Stimulated activated CD4-positive, alpha-beta T cell treated with anti-CD3 and anti-CD28 coated beads, Interleukin-12 subunit alpha, Interleukin-12 subunit beta, amount 100 ng/mL, for 24 hours (primary cell): ENCODE measurements at regions not wholly inside any gene's neighbourhood (a gene's known extent, or its start where the extent isn't known, plus 50 kb on each side); places are given as distances from the start of the nearest gene placed in this dataset.
"Not testable (repeated sequence)": the region's sequence is repeated elsewhere in the genome, so short reads cannot be mapped to it uniquely, and the experiment has no call there.

Source experiments
- DNase-seq, 2 experiments: peaks; one replicate each; pipeline ENCODE4 v3.0.0-alpha.2; 2020; ENCODE audit warnings: low read depth in 2 of 2

DNA sequence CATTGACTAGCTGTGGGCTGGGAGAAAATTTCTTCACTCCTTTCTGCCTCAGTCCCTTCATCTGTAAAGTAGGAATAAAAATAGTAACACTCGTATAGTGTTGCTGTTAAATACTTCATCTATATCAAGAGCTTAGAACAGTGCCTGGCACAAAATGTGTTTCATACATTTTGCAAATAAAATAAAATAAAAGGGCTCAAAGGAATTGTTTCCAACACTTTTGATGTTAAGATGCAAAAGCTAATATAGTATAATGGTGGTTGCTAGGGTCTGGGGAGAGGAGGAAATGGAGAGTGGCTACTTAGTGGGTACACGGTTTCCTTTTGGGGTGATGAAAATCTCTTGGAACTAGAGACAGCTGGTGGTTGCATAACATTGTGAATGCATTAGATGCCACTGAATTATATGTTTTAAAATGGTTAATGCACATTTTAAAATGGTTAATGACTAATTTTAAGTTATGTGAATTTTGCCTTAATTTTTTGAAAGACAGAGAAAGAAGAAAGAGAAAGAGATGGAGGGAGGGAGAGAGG is 542.1 kb upstream of the ID2 start:
- DNase-seq: no peak

DNA sequence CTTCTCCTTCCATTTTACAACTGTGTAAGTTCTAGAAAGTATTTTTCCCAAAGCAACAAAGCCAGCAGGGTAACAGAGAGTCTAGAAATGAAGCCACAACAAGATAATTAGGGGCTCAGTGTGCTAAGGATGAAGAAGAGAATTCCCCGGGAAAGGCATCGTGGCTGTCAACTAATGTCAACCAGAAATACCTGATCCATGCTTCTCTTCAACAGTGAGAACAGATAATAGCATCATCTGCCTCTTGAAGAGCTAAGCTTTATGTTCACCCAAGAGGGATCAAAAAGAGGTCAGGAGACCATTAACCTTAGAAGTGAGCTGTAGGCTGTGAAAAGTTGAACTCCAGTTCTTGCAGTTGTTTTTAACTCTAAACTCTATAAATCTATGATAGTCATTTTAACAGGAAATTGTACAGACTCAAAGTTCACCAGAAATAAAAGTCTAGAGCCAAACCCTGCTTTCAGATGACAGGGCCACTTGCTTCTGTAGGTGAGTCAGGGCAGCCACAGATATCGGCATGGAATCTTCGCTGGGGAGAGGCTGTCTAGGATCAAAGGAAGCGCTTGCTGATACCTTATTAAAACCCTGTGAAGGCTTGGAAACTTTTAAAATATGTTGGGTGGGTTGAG is 540.7 kb upstream of the ID2 start:
- DNase-seq: no peak

DNA sequence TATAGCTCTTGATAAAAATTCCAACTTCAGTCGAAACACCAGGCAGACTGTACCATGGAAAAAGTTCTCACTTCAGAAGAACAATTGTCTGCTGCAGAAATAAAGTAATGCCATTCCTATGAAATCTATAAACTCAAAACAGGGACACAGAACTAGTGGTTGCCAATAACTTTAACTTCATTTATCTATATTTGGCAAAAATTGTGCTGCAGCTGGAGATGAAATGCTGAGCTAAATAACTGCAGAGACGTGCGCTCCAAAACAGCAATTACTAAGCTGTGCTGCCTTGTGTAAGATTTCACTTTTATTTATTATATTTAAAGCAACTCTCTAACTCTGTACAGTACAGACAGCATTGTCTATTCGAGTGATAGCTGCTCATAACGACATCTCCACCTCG is 540.1 kb upstream of the ID2 start:
- no peak for DNase-seq

DNA sequence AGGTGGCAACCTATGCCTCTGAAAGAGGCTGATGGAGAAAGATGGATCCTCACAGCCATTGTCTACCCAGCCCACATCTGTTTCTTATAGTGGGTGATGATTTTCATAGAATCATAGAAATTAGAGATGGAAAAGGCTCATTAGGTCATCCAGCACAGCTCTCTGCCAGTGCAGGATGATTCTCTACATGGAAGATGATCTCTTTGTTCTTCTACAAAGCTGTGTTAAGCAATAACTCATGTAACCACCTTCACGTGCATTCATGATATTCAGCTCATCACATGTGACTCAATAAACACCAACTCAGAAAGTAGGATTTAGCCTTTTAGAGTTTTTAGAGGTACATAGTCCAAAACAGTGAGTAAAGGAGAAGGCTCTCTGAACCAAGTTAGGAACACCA is 539.4 kb upstream of the ID2 start:
- DNase-seq: no peak

DNA sequence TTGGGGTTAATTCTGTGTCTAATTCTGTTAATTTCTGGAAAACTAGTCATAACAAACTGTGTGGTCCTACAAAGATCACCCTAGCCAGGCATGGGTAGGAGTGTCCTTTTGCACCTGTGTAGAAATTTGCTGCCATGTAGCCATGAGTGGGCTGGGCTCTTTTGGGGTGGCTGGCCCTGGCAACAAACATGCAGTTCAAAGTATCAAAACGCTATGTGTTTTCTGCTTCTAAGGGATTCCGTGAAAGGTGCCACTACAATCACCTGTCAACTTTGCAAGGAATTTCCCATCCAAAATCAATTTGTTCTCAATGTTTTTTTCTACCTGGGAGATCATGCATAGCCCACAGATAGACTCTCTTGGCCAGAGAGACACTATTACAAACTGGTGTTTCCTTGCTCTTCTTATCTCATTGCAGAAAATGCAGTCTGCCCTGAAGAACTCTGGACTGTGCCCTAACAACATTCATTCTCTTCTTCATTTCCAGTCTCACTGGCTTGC is 537.7 kb upstream of the ID2 start:
- DNase-seq: no peak

DNA sequence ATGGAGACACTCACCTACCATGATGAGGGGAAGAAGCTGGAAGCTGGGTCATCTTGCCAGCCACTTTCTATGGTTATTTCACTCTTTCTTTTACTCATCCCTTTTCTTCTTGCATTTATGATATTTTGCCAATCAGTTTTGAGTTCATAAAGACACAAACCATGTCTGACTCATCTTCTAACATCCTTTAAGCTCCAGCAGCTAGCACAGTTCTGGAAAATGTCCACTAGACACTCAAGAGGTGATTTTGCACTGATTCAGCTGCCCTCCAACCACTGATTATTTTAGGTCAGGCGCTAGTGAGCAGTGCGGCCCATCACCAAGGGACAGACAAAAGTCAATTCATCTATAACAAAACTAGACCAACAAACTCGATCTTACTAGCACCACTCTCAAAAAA is 537.1 kb upstream of the ID2 start:
- no peak for DNase-seq

DNA sequence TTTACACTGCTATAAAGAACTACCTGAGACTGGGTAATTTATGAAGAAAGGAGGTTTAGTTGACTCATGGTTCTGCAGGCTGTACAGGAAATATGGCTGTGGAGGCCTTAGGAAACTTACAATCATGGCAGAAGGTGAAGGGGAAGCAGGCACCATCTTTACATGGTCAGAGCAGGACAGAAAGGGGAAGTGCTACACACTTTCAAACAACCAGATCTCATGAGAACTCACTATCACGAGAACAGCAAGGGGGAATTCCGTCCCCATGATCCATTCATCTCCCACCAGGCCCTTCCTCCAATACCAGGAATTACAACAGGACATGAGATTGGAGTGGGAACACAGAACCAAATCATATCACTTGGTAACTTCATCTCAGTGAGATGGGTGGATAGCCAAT is 536.5 kb upstream of the ID2 start:
- DNase-seq: not testable (repeated sequence)

DNA sequence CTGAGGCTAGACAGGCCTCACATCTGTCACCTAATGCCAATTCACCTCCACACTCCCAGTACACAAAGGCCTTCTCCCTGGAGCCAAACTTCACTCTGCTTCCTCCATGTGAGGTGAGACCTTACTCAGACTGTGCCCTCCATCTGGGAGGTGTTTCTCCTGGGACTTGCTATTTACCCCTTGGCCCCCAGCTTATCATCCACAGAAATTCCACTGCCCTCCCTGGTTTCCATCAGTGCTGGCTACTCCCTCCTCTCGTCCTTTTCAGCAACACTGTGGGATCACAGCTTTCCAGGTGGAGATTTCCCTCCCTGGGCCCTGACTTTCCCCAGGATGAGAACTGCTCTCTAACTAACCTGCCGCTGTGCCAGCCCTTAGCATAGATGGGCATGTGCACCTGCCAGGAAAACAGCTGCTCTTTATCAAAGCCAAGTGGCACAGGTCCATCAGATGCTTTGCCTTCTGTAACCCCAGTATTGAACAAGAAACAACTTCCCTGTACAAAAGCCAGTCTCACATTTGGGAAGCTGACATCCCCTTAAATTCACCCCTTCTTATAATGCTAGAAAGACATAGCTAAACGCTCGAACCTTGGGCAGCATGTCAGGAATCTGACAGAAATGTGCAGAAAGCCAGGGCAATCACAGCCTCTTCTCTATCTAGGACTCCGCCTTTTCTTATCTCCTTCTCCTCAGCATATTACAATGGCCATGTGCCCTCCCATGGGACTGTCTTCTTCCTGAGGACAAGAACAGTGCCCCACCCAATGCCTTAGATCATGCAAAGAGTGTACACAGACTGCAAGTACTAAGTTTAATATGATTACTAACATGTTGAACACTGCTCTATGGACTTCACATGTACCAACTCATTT is 535.5 kb upstream of the ID2 start:
- DNase-seq: no peak

DNA sequence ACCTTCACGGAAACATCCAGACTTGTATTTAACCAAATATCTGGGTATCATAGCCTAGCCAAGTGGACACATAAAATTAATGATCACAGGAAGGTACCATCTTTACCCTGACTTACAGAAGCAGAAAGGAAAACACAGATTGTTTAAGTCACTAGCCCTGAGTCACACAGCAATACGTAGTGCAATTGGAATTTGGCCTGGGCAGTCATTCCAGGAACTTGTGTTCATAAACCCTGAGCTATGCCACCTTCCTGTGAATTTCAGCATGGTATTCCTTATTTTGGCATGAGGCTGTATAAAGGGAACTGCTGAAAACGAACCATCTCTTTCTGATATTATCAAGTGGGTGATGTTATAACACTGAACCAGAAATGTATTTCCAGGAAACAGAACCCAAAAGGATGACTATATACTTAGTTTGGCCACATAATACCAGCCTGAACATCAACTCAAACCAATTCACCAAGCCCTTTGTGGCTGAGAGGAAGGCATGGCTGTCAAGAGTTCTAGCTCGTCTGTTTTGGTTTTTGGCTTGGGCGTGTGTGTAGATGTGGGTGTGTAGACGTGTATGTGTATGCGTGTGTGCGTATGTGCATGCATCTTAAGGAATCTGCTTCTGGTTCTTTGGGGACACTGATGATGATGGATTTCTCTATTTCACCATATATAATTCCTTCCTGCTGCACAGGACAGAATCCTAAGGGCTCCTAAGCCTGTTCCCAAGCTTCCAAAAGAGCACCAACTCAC is 533.4 kb upstream of the ID2 start:
- no peak for DNase-seq

DNA sequence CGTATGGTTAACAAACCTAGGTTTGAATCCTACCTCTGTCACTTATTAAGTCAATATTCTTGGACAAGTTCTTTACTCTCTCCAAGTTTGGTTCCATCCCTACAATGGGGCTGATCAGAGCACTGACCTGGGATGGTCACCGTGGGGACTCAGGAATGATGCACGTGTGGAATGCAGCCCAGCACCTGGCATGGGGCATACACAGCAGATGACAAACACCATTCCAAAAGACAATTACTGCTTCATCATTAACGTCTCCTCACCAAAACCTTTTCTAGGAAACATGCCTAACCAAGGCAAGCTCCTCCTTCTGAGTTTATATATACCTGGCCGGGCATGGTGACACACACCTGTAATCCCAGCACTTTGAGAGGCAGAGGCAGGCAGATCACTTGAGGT is 532.9 kb upstream of the ID2 start:
- DNase-seq: no peak

DNA sequence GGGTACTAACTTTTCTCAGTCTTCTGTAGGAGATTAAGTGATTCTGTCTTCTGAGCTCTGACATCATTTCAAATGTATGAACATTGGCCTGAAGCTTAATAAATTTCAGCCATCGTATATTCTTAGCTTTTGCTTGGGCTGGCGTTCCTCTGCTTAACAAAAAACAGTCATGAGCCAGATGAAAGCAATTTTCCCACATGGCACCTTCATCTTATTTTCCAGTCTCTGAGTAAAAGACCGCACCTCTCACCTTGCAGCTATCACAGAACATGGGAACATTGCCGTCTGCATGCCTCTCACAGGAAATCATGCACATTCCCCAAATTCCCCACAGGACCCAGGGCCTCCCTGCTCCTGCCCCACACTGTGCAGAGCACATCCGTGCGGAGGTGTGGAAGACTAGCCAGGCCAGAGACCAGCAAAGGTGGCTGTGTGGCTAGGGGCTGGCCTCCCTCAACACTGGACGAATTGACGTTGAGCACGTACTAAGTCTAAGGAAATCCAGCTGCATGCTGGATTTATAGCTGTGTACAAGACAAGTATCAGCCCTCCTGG is 531.8 kb upstream of the ID2 start:
- DNase-seq: no peak

DNA sequence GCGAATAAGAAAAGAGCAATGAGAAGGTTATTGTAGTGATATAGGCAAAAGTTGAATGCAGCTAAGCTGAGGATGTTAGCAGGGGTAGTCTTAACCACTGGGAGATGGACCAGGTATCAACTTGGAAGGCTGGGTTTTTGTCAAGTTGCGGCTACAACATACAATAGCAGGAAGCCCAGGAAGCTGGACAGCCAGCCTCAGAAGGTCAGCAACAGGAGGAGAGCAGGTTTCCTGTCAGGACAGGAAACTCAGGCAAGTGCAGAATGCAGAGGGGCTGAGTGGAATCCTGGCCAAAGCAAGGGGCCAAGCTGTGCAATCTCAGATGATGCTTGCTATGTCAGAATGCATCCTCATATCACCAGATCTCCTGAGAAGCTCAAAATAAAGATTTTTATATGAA is 530.0 kb upstream of the ID2 start:
- DNase-seq: no peak

DNA sequence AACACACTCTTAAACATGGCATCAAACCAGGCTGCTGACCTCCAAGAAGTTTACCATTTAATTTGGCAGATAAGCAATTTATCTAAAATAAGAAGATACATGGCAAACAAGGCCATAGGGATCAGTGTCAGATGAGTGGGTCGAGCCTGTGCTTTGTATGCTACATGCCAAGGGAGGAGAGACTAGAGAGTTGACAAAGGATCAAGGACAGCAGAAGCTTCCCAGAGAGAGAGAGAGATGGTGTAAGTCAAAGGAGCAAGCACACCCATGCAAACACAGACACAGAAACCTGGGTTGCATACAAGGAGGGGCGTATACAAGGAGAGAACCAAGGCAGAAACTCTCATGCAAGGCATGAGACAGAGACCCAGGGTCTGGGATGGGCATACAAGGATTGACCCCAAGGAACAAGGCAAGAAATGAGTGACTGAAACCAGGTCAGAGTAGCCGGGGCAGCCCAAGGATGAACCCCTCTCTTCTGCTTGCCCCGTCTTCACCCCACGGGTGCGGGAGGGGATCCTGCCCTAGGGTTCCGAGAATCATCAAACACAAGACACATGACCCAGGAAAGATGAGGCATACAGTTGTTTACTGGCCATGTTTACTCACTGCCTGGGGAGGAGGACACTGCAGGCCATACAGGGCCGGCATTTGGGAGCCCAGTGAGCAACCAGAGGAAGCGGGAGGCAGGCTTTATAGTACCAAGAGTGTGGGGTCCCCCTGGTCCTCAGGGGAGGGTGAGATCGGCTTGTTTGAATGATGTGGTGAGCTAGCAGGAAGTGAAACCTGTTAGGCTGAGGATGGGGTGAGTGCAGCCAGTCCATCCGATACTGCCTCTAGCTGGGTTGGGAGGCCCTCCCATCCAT is 529.2 kb upstream of the ID2 start:
- no peak for DNase-seq

DNA sequence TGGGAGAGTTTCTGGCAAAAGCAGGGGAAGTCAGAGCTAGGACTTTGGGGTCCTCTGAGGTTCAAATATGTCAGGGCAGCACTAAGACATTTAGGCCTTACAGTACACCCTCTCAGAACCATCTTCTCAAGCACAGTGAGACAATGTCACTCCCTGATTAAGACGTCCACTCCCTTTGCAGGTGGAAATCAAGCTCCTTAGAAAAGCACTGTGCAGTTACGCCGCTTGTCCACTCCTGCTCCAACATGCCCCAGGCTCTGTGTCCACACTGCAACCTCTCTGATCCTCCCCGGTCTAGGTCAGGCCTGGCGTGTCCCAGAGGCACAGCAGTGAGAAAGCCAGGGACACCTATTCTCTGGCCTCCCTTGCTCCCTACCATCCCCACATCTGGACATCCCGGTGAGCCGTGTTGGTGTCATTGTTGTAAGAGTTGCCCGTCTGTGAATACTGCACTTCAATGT is 528.6 kb upstream of the ID2 start:
- no peak for DNase-seq

DNA sequence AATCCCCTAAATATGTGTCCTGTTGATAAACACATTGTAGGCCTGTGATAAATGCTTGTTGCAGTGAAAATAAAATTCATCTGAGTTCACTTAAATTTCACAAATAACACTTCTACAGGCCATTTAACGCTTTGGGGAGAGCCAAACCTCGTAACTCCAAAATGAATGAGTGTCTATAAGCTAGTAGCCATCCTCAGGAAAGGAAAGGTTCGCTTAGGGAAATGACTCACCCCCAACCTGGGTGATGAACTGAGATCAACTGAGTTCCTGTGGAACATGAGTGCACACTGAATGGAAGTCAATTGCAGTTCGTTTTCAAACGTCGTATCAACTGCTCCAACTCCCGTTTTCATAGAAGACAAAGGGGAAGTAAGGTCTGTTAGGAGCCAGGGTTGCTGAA is 527.6 kb upstream of the ID2 start:
- DNase-seq: no peak

DNA sequence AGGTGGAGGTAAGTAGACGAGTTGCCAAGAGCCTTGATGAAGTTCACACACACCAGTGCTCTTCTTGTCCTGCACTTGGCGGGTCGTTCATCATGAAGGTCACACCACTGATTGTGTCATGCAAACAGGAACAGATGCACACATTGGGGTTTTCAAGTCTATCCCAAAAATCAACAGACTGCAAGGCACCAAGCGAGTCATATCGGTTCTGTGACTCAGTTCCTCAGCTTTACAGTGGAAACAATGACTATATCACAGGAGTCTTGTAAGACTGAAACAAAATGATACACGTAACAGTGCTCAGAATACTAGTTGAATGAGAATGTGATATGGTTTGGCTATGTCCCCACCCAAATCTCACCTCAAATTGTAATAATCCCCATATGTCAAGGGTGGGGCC is 526.9 kb upstream of the ID2 start:
- peak; percentile 10 to 26 for DNase-seq

DNA sequence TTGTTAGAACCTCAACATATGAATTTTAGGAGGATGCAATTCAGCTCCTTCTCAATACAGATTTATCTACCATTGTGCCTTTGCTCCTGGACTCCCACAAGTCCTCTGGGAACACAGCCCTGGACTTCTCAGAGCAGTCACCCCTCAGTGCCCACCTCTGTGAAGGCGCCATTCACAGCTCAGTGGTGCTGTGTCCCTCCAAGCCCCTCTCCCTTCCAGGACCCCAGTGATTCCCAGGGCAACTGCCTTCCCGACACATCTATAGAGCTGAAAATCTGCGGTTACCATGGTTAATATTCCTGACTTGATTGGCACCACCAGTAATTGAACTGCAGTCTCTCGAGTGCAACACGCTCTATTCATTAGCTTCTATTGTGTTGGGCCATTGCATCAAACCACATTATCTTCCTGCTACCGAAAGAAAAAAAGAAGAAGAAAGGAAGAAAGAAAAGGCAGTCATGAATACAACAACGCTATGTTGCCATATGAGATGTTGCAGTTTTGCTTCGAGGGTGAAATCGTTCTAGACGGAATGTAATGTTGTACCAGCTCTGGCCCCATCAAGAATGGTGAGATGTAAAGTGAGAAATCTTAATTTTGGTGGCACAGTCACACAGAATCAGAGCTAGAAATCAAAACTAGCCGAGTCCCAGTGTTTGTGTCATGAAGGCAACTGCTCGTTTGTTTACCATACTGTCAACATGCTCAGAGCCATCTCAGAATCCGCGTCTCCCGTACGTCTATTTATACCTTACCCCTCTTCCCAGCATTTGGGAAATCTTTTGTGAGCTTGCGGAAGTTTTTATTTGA is 524.0 kb upstream of the ID2 start:
- no peak for DNase-seq

DNA sequence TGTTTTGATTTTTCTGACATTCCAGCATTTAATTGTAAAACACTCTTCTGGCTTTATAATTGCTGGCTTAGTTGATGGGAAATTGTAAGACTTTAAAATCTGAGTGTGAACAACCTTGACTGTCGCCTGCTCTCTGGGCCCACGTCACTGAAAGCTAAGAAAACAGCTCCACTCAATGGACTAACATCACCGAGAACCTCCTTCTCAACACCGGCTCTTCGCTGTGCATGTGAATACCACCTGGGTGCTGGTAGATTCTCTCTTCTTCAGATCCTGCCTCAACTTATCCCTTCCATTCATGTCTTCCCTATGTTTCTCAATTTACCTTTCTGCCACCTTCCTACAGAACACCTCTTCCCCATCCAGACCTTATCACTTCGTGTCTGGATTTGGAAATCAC is 523.1 kb upstream of the ID2 start:
- DNase-seq: no peak

DNA sequence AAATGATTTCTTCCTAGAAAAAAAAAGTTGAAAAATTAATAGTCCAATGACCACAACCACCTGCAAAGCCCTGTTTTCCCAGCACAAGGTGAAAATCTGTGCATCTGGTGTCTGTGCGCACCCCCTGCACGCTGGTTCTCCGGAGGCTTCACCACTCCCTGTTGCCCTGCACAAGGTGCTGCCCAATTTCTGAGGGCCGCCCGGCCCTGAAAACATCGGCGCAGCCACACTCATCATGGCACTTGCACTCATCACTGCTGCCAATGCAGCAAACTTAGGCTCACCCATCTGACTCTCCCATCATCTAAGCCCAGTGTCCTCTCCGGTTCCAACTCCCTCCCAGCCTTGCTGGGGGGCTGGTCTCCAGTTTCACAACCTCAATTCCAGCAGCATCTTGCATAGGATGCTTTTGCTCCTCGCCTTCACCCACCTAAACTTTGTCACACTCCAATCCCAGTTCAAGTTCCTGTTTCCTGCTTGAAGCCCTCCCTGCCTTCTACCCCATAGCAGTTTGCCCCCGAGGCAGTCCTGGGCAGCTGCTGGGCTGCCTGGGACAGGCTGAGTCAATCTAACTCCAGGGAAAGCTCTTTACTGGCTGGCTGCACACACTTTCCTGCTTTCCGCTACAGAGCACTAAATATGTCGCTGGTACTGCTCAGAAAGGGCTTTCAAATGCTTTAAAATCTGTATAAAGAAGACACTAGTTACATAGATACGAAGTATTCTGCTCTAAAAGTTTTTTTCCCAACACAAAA is 522.5 kb upstream of the ID2 start:
- no peak for DNase-seq
